ACC112 (cell line): ENCODE measurements at regions not wholly inside any gene's neighbourhood (a gene's known extent, or its start where the extent isn't known, plus 50 kb on each side); places are given as distances from the start of the nearest gene placed in this dataset.

Experiments
- H2AFZ ChIP-seq: fragments of 200-600 bp; sonication (generic); one replicate; pipeline ENCODE4 v1.6.0; 2017; ENCODE audit warnings: antibody characterized with exemption, low read length; ENCODE audit not compliant: unreplicated experiment
- H3K27ac ChIP-seq: fragments of 200-600 bp; sonication (generic); 2 replicates; pipeline ENCODE4 v1.5.1; 2014; ENCODE audit warnings: low read depth, mild to moderate bottlenecking, antibody characterized with exemption, low read length, moderate library complexity
- H3K27me3 ChIP-seq: fragments of 200-600 bp; sonication (generic); 2 replicates; pipeline ENCODE4 v1.6.1; 2014; ENCODE audit warnings: mild to moderate bottlenecking, antibody characterized with exemption, low read length, moderate library complexity, mixed read lengths; ENCODE audit not compliant: insufficient read depth
- H3K36me3 ChIP-seq: fragments of 200-600 bp; sonication (generic); 2 replicates; pipeline ENCODE4 v1.6.1; 2016; ENCODE audit warnings: mild to moderate bottlenecking, antibody characterized with exemption, low read length, moderate library complexity, mixed read lengths; ENCODE audit not compliant: insufficient read depth
- H3K4me1 ChIP-seq: fragments of 200-600 bp; sonication (generic); one replicate; pipeline ENCODE4 v1.6.1; 2016; ENCODE audit warnings: low read length, mixed read lengths; ENCODE audit not compliant: insufficient read depth, unreplicated experiment, control insufficient read depth
- H3K4me3 ChIP-seq: fragments of 200-600 bp; sonication (generic); 2 replicates; pipeline ENCODE4 v1.5.1; 2014; ENCODE audit warnings: mild to moderate bottlenecking, low read depth, low read length
- H3K79me2 ChIP-seq: fragments of 200-600 bp; sonication (generic); one replicate; pipeline ENCODE4 v1.6.0; 2016; ENCODE audit warnings: low read length; ENCODE audit not compliant: control insufficient read depth, unreplicated experiment, insufficient read depth

DNA sequence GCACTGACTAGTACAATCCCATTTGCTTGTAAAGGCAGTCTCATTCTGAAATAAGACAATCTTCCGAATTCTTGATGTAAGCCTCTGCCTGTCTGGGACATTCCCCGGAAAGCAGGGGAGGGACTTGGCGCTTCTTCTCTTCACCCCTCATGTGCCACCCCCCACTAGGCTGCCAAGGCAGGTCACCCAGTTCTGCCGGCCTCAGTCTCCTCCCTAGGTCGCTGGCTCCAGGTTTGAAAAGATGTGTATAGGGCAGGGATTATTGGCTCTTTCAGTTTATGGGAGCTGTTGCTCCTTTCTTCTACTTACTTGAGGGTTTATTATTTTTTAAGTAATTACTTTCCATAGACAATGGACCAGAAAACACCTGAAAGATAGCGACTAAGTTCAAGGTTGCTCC lies 158.1 kb upstream of the RPS6KA2 start:
- Histone ChIP-seq H3K4me3 (no peak overlapping the region), H3K27me3 (peaks cover 11% of the 10 kb centered on the region; the same call in 1 of the 2 replicates), H3K36me3 (no peaks in the 10 kb centered on the region), H3K4me1 (no peaks in the 10 kb centered on the region), H2AFZ (no peak overlapping the region), H3K27ac (no peak overlapping the region), H3K79me2 (no peaks in the 10 kb centered on the region)

DNA sequence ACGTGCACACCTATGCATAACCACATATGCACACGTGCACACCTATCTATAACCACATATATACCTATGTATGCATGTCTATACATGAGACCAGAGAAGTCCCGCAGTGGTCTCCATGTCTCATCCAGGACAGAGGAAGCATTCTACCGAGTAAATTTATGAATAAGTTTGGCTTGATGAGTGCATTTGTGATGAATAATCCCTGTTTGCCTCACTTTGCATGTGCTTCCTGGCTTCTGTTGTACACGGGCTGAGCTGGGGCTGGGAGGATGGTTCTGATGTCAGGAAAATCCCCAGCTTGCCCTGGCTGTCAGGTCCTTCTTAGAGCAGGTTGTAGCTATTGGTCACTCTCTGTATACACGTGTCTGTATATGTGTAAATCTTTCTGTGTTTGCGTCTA lies 157.6 kb upstream of the RPS6KA2 start:
- H3K36me3 ChIP-seq = no peaks in the 10 kb centered on the region
- H2AFZ ChIP-seq = no peak overlapping the region
- H3K27me3 ChIP-seq = peaks cover 11% of the 10 kb centered on the region; the same call in 1 of the 2 replicates
- H3K4me1 ChIP-seq = no peaks in the 10 kb centered on the region
- no peaks in the 10 kb centered on the region for H3K79me2 ChIP-seq
- no peak overlapping the region for H3K27ac ChIP-seq
- no peak overlapping the region for H3K4me3 ChIP-seq

- H3K4me1 ChIP-seq = no peaks in the 10 kb centered on the region
- no peak overlapping the region for H2AFZ ChIP-seq
- H3K36me3 ChIP-seq = no peaks in the 10 kb centered on the region
- H3K27ac ChIP-seq = no peak overlapping the region
- peaks cover 11% of the 10 kb centered on the region; the same call in 1 of the 2 replicates for H3K27me3 ChIP-seq
- no peak overlapping the region for H3K4me3 ChIP-seq
- no peaks in the 10 kb centered on the region for H3K79me2 ChIP-seq
These were observed 155.5 kb upstream of the RPS6KA2 start for GRCh38 chr6:166782520-166782919.

- H2AFZ ChIP-seq = no peak overlapping the region
- H3K36me3 ChIP-seq = no peaks in the 10 kb centered on the region
- H3K4me1 ChIP-seq = no peaks in the 10 kb centered on the region
- no peaks in the 10 kb centered on the region for H3K79me2 ChIP-seq
- H3K4me3 ChIP-seq = no peak overlapping the region
- H3K27me3 ChIP-seq = peaks cover 19% of the 10 kb centered on the region; the same call in 1 of the 2 replicates
- H3K27ac ChIP-seq = no peak overlapping the region
These were observed 154.3 kb upstream of the RPS6KA2 start for GRCh38 chr6:166781331-166781730.

DNA sequence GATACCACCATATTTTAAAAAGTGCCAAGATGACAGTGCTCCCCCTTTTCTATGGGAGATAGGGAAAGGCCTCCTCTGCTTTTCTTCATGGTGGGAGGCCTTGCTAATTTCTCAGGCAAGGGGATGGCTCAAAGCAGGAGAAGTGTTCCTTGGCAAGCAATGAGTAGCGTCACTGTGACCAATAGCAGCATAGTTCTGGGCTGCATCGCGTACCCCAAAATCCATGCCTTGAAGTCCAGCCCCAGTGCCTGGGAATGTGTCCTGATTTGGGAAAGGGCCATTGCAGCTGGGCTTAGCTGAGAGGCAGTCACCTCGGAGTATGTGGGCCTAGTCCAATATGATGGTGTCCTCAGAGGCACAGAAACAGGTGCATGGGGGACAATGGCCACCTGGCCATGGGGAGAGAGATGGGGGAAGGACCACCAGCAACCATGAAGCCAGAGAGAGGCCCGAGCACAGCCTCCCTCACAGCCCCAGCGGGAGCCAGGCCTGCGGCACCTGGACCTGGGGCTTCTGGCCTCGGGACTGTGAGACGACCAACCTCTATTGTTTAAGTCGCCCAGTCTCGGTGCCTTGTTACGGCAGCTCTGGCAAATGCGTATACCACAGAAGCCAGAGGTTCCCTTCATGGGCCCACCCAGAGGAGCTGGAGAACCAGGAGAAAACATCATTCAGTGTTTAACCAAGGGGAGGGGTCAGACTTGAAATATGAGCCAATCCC lies 153.1 kb upstream of the RPS6KA2 start:
- H3K4me3 ChIP-seq = no peak overlapping the region
- peaks cover 15% of the 10 kb centered on the region; the same call in 1 of the 2 replicates for H3K27me3 ChIP-seq
- no peak overlapping the region for H2AFZ ChIP-seq
- H3K27ac ChIP-seq = no peak overlapping the region
- no peaks in the 10 kb centered on the region for H3K36me3 ChIP-seq
- no peaks in the 10 kb centered on the region for H3K79me2 ChIP-seq
- no peaks in the 10 kb centered on the region for H3K4me1 ChIP-seq

DNA sequence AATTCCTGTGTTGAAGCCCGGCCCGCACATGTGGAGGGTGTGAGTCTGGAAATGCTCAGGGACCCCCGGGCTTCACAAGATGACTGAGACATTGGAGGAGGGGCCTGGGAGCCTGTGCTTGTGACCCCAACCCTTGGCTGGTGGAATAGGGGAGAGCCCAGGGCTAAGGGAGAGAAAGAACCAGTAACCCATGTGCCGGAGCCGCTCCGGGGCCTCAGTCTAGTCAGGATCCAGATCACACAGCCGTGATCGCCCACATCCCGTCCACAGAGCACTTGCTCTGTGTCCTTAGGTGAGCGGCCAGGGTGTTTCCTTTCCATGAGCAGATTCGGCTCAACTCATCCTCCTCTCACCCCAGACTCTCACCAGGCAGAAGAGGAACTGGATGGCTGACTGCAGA lies 152.3 kb upstream of the RPS6KA2 start:
- peaks cover 17% of the 10 kb centered on the region; the same call in 1 of the 2 replicates for H3K27me3 ChIP-seq
- no peak overlapping the region for H3K27ac ChIP-seq
- H2AFZ ChIP-seq = no peak overlapping the region
- no peak overlapping the region for H3K4me3 ChIP-seq
- no peaks in the 10 kb centered on the region for H3K36me3 ChIP-seq
- no peaks in the 10 kb centered on the region for H3K79me2 ChIP-seq
- H3K4me1 ChIP-seq = no peaks in the 10 kb centered on the region

DNA sequence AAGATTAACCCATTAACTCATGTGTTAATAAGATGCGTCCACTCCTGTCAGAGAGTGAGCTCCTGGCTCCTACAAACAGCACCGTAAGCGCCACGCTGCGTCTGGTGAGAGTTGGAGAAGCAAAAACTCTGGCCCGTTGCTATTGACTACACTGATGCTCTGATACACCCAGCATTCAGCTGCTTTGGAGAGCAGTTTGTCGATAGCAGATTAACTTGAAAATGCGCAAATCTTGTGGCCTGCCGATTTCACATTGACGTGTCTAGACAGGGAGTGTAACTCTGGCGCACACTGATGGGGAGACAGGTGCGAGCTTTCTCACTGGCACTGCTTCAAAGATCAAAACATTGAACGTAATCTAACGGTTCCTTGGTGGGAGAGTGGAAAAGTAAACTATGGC lies 151.7 kb upstream of the RPS6KA2 start:
- H3K79me2 ChIP-seq = no peaks in the 10 kb centered on the region
- no peaks in the 10 kb centered on the region for H3K36me3 ChIP-seq
- H2AFZ ChIP-seq = no peak overlapping the region
- no peaks in the 10 kb centered on the region for H3K4me1 ChIP-seq
- H3K27ac ChIP-seq = no peak overlapping the region
- no peak overlapping the region for H3K4me3 ChIP-seq
- peaks cover 19% of the 10 kb centered on the region; the same call in 1 of the 2 replicates for H3K27me3 ChIP-seq

DNA sequence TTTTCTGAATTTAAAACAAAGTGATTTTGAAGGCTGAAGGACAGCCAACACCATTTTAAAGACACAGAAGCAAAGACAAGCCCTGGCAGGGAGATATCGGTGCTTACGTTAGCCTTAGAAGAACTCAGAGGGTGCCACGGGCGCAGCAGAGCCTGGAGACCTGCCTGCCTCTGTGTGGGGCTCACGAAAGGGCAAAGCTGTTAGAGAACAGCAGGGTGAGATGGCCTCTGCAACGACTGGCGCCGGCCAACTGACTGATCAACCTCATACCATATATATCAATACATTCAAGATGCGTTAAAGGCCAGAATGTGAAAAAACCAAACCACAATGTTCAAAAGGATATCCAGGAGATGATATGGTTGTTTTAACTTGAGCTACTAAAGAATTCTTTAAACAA lies 151.0 kb upstream of the RPS6KA2 start:
- H3K27me3 ChIP-seq = peaks cover 26% of the 10 kb centered on the region; the same call in 1 of the 2 replicates

GRCh38 chr6:166777096-166777630 lies 150.1 kb upstream of the RPS6KA2 start:
- no peak overlapping the region for H3K27ac ChIP-seq
- peaks cover 31% of the 10 kb centered on the region; the same call in 1 of the 2 replicates for H3K27me3 ChIP-seq
- no peaks in the 10 kb centered on the region for H3K79me2 ChIP-seq
- no peaks in the 10 kb centered on the region for H3K4me1 ChIP-seq
- H3K4me3 ChIP-seq = no peak overlapping the region
- no peak overlapping the region for H2AFZ ChIP-seq
- H3K36me3 ChIP-seq = no peaks in the 10 kb centered on the region

More for the DNA sequence above, 151.0 kb upstream of the RPS6KA2 start:
- no peaks in the 10 kb centered on the region for H3K4me1 ChIP-seq
- H3K79me2 ChIP-seq = no peaks in the 10 kb centered on the region
- H2AFZ ChIP-seq = no peak overlapping the region
- H3K4me3 ChIP-seq = no peak overlapping the region
- no peaks in the 10 kb centered on the region for H3K36me3 ChIP-seq
- no peak overlapping the region for H3K27ac ChIP-seq

GRCh38 chr6:166776571-166776970 lies 149.5 kb upstream of the RPS6KA2 start:
- Histone ChIP-seq H3K4me1 (no peaks in the 10 kb centered on the region), H3K4me3 (no peak overlapping the region), H3K27me3 (peaks cover 35% of the 10 kb centered on the region; the same call in 1 of the 2 replicates), H2AFZ (no peak overlapping the region), H3K36me3 (no peaks in the 10 kb centered on the region), H3K79me2 (no peaks in the 10 kb centered on the region), H3K27ac (no peak overlapping the region)

DNA sequence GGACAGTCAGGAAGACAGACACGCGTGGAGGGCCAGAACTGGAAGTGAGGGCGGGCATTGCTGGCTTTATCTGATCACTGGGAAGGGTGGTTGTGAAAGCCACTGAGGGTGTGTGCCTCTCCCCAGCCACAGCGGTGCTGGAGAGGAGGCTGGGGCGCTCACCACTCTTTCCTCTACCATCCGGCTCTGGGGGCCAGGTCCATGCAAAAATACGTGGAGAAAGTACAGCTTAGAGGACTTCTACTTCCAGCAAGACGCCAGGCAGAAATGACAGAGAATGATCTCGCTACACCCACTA lies 148.8 kb upstream of the RPS6KA2 start:
- no peaks in the 10 kb centered on the region for H3K79me2 ChIP-seq
- no peaks in the 10 kb centered on the region for H3K4me1 ChIP-seq
- no peak overlapping the region for H3K4me3 ChIP-seq
- peaks cover 41% of the 10 kb centered on the region for H3K27me3 ChIP-seq
- no peak overlapping the region for H2AFZ ChIP-seq
- no peaks in the 10 kb centered on the region for H3K36me3 ChIP-seq
- no peak overlapping the region for H3K27ac ChIP-seq
